ENCODE measurements at regions not wholly inside any gene's neighbourhood (a gene's known extent, or its start where the extent isn't known, plus 50 kb on each side); places are given as distances from the start of the nearest gene placed in this dataset.

DNA sequence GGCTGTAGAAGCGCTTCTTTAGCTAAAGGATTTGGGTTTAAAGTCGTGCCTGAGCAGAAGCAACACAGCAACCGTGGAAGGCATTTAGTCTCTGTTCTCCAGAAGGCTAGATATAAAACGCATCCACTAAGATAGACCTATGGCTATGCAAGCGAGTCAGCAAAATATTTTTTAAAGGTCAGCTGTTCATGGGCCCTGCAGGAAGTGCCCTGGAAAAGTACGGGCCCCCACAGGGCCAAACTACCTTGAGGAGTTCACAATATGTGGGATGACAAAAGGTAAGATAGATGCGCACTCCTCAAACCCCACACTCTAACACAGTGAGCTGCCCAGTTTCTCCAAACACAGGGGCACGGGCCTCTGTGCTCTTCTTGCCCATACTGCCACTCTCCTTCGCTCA, 261.6 kb downstream of the VPS13C start:
- H3K9me3 ChIP-seq = peaks cover 0 to 15% (median 0%) of the 10 kb centered on the region in 4 donors
- H3K27me3 ChIP-seq = no peaks in the 10 kb centered on the region
- H3K4me3 ChIP-seq = no peak overlapping the region
- TF ChIP-seq POLR2A (IDR thresholded peaks at IDR 0.05) = no peak
- TF ChIP-seq, protein P1, sequence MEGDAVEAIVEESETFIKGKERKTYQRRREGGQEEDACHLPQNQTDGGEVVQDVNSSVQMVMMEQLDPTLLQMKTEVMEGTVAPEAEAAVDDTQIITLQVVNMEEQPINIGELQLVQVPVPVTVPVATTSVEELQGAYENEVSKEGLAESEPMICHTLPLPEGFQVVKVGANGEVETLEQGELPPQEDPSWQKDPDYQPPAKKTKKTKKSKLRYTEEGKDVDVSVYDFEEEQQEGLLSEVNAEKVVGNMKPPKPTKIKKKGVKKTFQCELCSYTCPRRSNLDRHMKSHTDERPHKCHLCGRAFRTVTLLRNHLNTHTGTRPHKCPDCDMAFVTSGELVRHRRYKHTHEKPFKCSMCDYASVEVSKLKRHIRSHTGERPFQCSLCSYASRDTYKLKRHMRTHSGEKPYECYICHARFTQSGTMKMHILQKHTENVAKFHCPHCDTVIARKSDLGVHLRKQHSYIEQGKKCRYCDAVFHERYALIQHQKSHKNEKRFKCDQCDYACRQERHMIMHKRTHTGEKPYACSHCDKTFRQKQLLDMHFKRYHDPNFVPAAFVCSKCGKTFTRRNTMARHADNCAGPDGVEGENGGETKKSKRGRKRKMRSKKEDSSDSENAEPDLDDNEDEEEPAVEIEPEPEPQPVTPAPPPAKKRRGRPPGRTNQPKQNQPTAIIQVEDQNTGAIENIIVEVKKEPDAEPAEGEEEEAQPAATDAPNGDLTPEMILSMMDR (IDR thresholded peaks at IDR 0.05) = no peak
- no peak for TF ChIP-seq EP300 (IDR thresholded peaks at IDR 0.05)
- DNase-seq (ENCODE audit: low spot score in 2 of 2) = no peak
- no peak overlapping the region for H3K27ac ChIP-seq
- 69 to 79% methylated on average over 9 of the region's 9 CpGs for WGBS, 2 donors
- no peaks in the 10 kb centered on the region for H3K36me3 ChIP-seq
- H3K4me1 ChIP-seq = no peaks in the 10 kb centered on the region

- no peak for DNase-seq (ENCODE audit: low spot score in 2 of 2)
- Histone ChIP-seq H3K27ac (no peak overlapping the region), H3K4me3 (no peak overlapping the region), H3K4me1 (no peaks in the 10 kb centered on the region), H3K36me3 (no peaks in the 10 kb centered on the region), H3K9me3 (peaks cover 0 to 23% (median 0%) of the 10 kb centered on the region in 4 donors), H3K27me3 (no peaks in the 10 kb centered on the region)
- TF ChIP-seq EP300 (IDR thresholded peaks at IDR 0.05) = peak in 1 of 2 donors; percentile 24
- TF ChIP-seq, protein P1 (IDR thresholded peaks at IDR 0.05) = no peak
- WGBS, 2 donors = 51 to 61% methylated on average over 3 of the region's 3 CpGs
Observed at GRCh38 chr15:61796056-61796455, 264.2 kb downstream of the VPS13C start.

GRCh38 chr15:61794881-61795280, 265.4 kb downstream of the VPS13C start:
- Histone ChIP-seq H3K27me3 (no peaks in the 10 kb centered on the region), H3K4me1 (no peaks in the 10 kb centered on the region), H3K4me3 (no peak overlapping the region), H3K36me3 (no peaks in the 10 kb centered on the region), H3K9me3 (peaks cover 0 to 22% (median 0%) of the 10 kb centered on the region in 4 donors), H3K27ac (no peak overlapping the region)
- DNase-seq (ENCODE audit: low spot score in 2 of 2) = no peak
- TF ChIP-seq, protein P1 (IDR thresholded peaks at IDR 0.05) = no peak
- TF ChIP-seq POLR2A (IDR thresholded peaks at IDR 0.05) = no peak
- TF ChIP-seq EP300 (IDR thresholded peaks at IDR 0.05) = no peak
- 16 to 21% methylated on average over 1 of the region's 1 CpG for WGBS, 2 donors

- no peak for DNase-seq (ENCODE audit: low spot score in 2 of 2)
- Histone ChIP-seq H3K36me3 (no peaks in the 10 kb centered on the region), H3K4me1 (no peaks in the 10 kb centered on the region), H3K27ac (no peak overlapping the region), H3K4me3 (no peak overlapping the region), H3K9me3 (peaks cover 0 to 22% (median 0%) of the 10 kb centered on the region in 4 donors), H3K27me3 (no peaks in the 10 kb centered on the region)
- 58 to 72% methylated on average over 1 of the region's 1 CpG for WGBS, 2 donors
- TF ChIP-seq EP300 (IDR thresholded peaks at IDR 0.05) (no peak), POLR2A (IDR thresholded peaks at IDR 0.05) (no peak)
- TF ChIP-seq, protein P1 (IDR thresholded peaks at IDR 0.05) = no peak
Observed at GRCh38 chr15:61794276-61794675, 266.0 kb downstream of the VPS13C start.

DNA sequence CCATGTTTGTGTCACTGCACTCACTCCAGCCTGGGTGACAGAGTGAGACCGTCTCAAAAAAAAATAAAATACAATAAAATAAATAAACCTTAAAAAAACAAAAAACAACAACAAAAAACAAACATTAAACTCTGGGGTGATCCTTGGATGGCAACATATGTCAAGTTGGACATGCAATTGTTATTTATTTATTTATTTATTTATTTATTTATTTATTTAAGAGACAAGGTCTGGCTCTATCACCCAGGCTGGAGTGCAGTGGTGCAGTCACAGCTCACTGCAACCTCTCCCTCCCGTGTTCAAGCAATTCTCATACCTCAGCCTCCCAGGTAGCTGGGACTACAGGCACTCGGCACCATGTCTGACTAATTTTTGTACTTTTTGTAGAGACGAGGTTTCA, 275.5 kb downstream of the VPS13C start:
- Histone ChIP-seq H3K27ac (no peak overlapping the region), H3K4me3 (no peak overlapping the region), H3K9me3 (peaks cover 0 to 4% (median 0%) of the 10 kb centered on the region in 4 donors), H3K36me3 (no peaks in the 10 kb centered on the region), H3K4me1 (no peaks in the 10 kb centered on the region), H3K27me3 (no peaks in the 10 kb centered on the region)
- DNase-seq (ENCODE audit: low spot score in 2 of 2) = no peak
- 87 to 92% methylated on average over 4 of the region's 4 CpGs for WGBS, 2 donors
- no peak for TF ChIP-seq EP300 (IDR thresholded peaks at IDR 0.05)
- TF ChIP-seq, protein P1 (IDR thresholded peaks at IDR 0.05) = no peak
- TF ChIP-seq POLR2A (IDR thresholded peaks at IDR 0.05) = no peak

Data from tibial nerve (tissue), 4 donors.